Vagina (tissue), 2 donors: ENCODE measurements at regions not wholly inside any gene's neighbourhood (a gene's known extent, or its start where the extent isn't known, plus 50 kb on each side); places are given as distances from the start of the nearest gene placed in this dataset.
"Not testable (repeated sequence)": the region's sequence is repeated elsewhere in the genome, so short reads cannot be mapped to it uniquely, and the experiment has no call there.

Source experiments
- DNase-seq, 2 donors: peaks; one replicate each; pipeline ENCODE4 v3.0.0-alpha.2; 2017; ENCODE audit errors: extremely low spot score in 2 of 2
- H3K27ac ChIP-seq: fragments of 200-600 bp; sonication (generic); one replicate; pipeline ENCODE4 v1.5.1; 2019
- H3K27me3 ChIP-seq: fragments of 200-600 bp; sonication (generic); one replicate; pipeline ENCODE4 v1.5.1; 2019
- H3K36me3 ChIP-seq, 2 donors: fragments of 200-600 bp; sonication (generic); one replicate each; pipeline ENCODE4 v1.5.1; 2017 to 2019
- H3K4me1 ChIP-seq: fragments of 200-600 bp; sonication (generic); one replicate; pipeline ENCODE4 v1.5.1; 2019
- H3K4me3 ChIP-seq, 2 donors: fragments of 200-600 bp; sonication (generic); 1 replicate in 1 of 2; 2 replicates in 1 of 2; pipeline ENCODE4 v1.5.1; 2016 to 2019
- H3K9me3 ChIP-seq: fragments of 200-600 bp; sonication (generic); one replicate; pipeline ENCODE4 v1.5.1; 2019
- CTCF ChIP-seq, 3 experiments: fragments of 450-650 bp in 2 of 3; fragments of 200-600 bp in 1 of 3; sonication (generic) in 1 of 3; IDR thresholded peaks; one replicate each; pipeline ENCODE4 v1.5.1; 2017 to 2019; ENCODE audit warnings: antibody characterized with exemption in 3 of 3, mild to moderate bottlenecking in 2 of 3, moderate library complexity in 2 of 3
- POLR2A ChIP-seq, 2 donors: fragments of 450-650 bp; IDR thresholded peaks; one replicate each; pipeline ENCODE4 v1.6.1; 2017; ENCODE audit warnings: antibody characterized with exemption in 2 of 2, mild to moderate bottlenecking in 2 of 2, moderate library complexity in 2 of 2
- POLR2AphosphoS5 ChIP-seq, 2 donors: sonication (generic); formaldehyde crosslinking; IDR thresholded peaks; one replicate each; pipeline ENCODE4 v1.9.0; 2017; ENCODE audit warnings: antibody characterized with exemption in 2 of 2, mild to moderate bottlenecking in 2 of 2, low read depth in 1 of 2; ENCODE audit not compliant: insufficient read depth in 1 of 2
- intact Hi-C: fragments of 100-400 bp; cut with DNase I; formaldehyde crosslinking; loops from one replicate; pipeline ENCODE4 v1.15.1; 2023

GRCh38 chr11:69874984-69875624 is 55.9 kb upstream of the FGF3 start:
- H3K27me3 ChIP-seq = no peaks in the 10 kb centered on the region
- H3K27ac ChIP-seq = no peak overlapping the region
- H3K9me3 ChIP-seq = no peaks in the 10 kb centered on the region
- no peak overlapping the region for H3K4me3 ChIP-seq
- TF ChIP-seq CTCF (IDR thresholded peaks at IDR 0.05) (no peak), POLR2A (IDR thresholded peaks at IDR 0.05) (no peak), POLR2AphosphoS5 (IDR thresholded peaks at IDR 0.05; ENCODE audit: insufficient read depth in 1 of 2, low read depth in 1 of 2) (no peak)
- intact Hi-C loops = no loop called here
- H3K4me1 ChIP-seq = no peaks in the 10 kb centered on the region
- no peak for DNase-seq
- H3K36me3 ChIP-seq = no peaks in the 10 kb centered on the region

- no peak for TF ChIP-seq CTCF (IDR thresholded peaks at IDR 0.05)
- TF ChIP-seq POLR2A (IDR thresholded peaks at IDR 0.05) = no peak
- no peak for TF ChIP-seq POLR2AphosphoS5 (IDR thresholded peaks at IDR 0.05; ENCODE audit: insufficient read depth in 1 of 2, low read depth in 1 of 2)
- no peak overlapping the region for H3K4me3 ChIP-seq
- peak in 1 of 2 donors; percentile 91 for DNase-seq
- H3K4me1 ChIP-seq = no peaks in the 10 kb centered on the region
- no peaks in the 10 kb centered on the region for H3K36me3 ChIP-seq
- H3K9me3 ChIP-seq = no peaks in the 10 kb centered on the region
- intact Hi-C loops = no loop called here
- H3K27ac ChIP-seq = no peak overlapping the region
- no peaks in the 10 kb centered on the region for H3K27me3 ChIP-seq
Observed at GRCh38 chr11:69876013-69876412, 56.8 kb upstream of the FGF3 start.

- intact Hi-C loops = no loop called here
- DNase-seq = no peak
- Histone ChIP-seq H3K27ac (no peak overlapping the region), H3K9me3 (no peaks in the 10 kb centered on the region), H3K4me1 (no peaks in the 10 kb centered on the region), H3K27me3 (no peaks in the 10 kb centered on the region), H3K36me3 (no peaks in the 10 kb centered on the region), H3K4me3 (no peak overlapping the region)
- TF ChIP-seq CTCF (IDR thresholded peaks at IDR 0.05) (no peak), POLR2A (IDR thresholded peaks at IDR 0.05) (no peak), POLR2AphosphoS5 (IDR thresholded peaks at IDR 0.05; ENCODE audit: insufficient read depth in 1 of 2, low read depth in 1 of 2) (no peak)
Observed at GRCh38 chr11:69877235-69877634, 58.0 kb upstream of the FGF3 start.

GRCh38 chr11:69877704-69878103 is 58.5 kb upstream of the FGF3 start:
- H3K27ac ChIP-seq, DNase-seq, intact Hi-C loops: not testable (repeated sequence)

GRCh38 chr11:69878144-69878883 is 59.1 kb upstream of the FGF3 start:
- no peaks in the 10 kb centered on the region for H3K27me3 ChIP-seq
- H3K4me3 ChIP-seq = no peak overlapping the region
- no peak for DNase-seq
- H3K36me3 ChIP-seq = no peaks in the 10 kb centered on the region
- intact Hi-C loops = no loop called here
- H3K4me1 ChIP-seq = no peaks in the 10 kb centered on the region
- no peak overlapping the region for H3K27ac ChIP-seq
- TF ChIP-seq POLR2AphosphoS5 (IDR thresholded peaks at IDR 0.05; ENCODE audit: insufficient read depth in 1 of 2, low read depth in 1 of 2) (no peak), POLR2A (IDR thresholded peaks at IDR 0.05) (no peak), CTCF (IDR thresholded peaks at IDR 0.05) (no peak)
- no peaks in the 10 kb centered on the region for H3K9me3 ChIP-seq

More at GRCh38 chr11:69877704-69878103, 58.5 kb upstream of the FGF3 start:
- not testable (repeated sequence) for H3K4me3 ChIP-seq, H3K27me3 ChIP-seq, H3K36me3 ChIP-seq, H3K4me1 ChIP-seq, H3K9me3 ChIP-seq
